Muscle of back (tissue), 3 donors: ENCODE measurements at regions not wholly inside any gene's neighbourhood (a gene's known extent, or its start where the extent isn't known, plus 50 kb on each side); places are given as distances from the start of the nearest gene placed in this dataset.
"Not testable (repeated sequence)": the region's sequence is repeated elsewhere in the genome, so short reads cannot be mapped to it uniquely, and the experiment has no call there.

Source experiments
- DNase-seq, 3 donors: peaks; one replicate each; pipeline versions ENCODE4 v3.0.0 to v3.0.0-alpha.2; 2013

GRCh38 chr22:49394116-49394785, 433.4 kb downstream of the BRD1 start:
- no peak for DNase-seq

- DNase-seq: no peak
Measured at GRCh38 chr22:49393526-49393925, 434.1 kb downstream of the BRD1 start.

- DNase-seq: no peak
Measured at GRCh38 chr22:49392841-49393510, 434.7 kb downstream of the BRD1 start.

GRCh38 chr22:49392247-49392646, 435.4 kb downstream of the BRD1 start:
- no peak for DNase-seq

- DNase-seq: no peak
Measured at GRCh38 chr22:49391436-49391835, 436.2 kb downstream of the BRD1 start.

GRCh38 chr22:49390954-49391353, 436.7 kb downstream of the BRD1 start:
- no peak for DNase-seq

GRCh38 chr22:49383909-49384308, 443.8 kb downstream of the BRD1 start:
- DNase-seq: not testable (repeated sequence)

GRCh38 chr22:49382451-49382735, 445.3 kb downstream of the BRD1 start:
- no peak for DNase-seq

- no peak for DNase-seq
Measured at GRCh38 chr22:49381595-49382450, 445.9 kb downstream of the BRD1 start.

GRCh38 chr22:49380828-49381114, 446.9 kb downstream of the BRD1 start:
- DNase-seq: no peak

GRCh38 chr22:49380095-49380827, 447.4 kb downstream of the BRD1 start:
- no peak for DNase-seq

GRCh38 chr22:49377306-49377705, 450.4 kb downstream of the BRD1 start:
- no peak for DNase-seq

GRCh38 chr22:49373801-49374226, 453.9 kb downstream of the BRD1 start:
- DNase-seq: no peak

GRCh38 chr22:49373289-49373666, 454.4 kb downstream of the BRD1 start:
- DNase-seq: no peak

GRCh38 chr22:49372530-49373288, 455.0 kb downstream of the BRD1 start:
- DNase-seq: no peak

GRCh38 chr22:49372111-49372529, 455.6 kb downstream of the BRD1 start:
- no peak for DNase-seq

GRCh38 chr22:49371325-49372110, 456.2 kb downstream of the BRD1 start:
- DNase-seq: no peak

- DNase-seq: no peak
Measured at GRCh38 chr22:49370627-49371301, 456.9 kb downstream of the BRD1 start.

GRCh38 chr22:49369726-49370626, 457.7 kb downstream of the BRD1 start:
- DNase-seq: no peak
